8988T (cell line): ENCODE measurements at regions not wholly inside any gene's neighbourhood (a gene's known extent, or its start where the extent isn't known, plus 50 kb on each side); places are given as distances from the start of the nearest gene placed in this dataset.

Source experiments
- DNase-seq: peaks from one replicate; pipeline ENCODE4 v3.0.0; 2011

DNA sequence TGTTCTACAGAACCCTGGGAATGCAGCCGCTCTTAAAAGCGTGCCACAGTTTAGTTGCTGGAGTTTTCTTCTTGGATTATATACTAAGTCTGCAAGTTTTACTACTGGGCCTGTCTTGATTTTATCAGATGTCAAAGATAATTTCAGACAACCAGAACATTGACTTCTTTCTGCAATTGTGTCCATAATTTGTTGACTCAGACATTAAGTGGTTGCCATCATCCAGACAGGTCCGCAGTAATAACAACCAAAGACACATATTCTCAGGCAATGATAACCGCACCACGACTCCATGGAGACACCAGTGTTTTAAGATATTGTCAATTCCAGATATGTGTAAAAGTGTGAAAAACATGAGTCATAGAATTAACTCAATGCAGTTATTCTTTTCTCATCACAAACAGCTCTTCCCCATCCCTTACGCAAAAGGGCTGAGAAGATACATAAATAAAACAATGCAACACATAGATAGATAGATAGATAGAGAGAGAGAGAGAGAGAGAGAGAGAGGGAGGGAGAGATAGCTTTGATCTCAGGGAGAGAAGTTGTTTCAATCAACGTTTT lies 90.4 kb upstream of the FMN2 start:
- DNase-seq, result no peak

DNA sequence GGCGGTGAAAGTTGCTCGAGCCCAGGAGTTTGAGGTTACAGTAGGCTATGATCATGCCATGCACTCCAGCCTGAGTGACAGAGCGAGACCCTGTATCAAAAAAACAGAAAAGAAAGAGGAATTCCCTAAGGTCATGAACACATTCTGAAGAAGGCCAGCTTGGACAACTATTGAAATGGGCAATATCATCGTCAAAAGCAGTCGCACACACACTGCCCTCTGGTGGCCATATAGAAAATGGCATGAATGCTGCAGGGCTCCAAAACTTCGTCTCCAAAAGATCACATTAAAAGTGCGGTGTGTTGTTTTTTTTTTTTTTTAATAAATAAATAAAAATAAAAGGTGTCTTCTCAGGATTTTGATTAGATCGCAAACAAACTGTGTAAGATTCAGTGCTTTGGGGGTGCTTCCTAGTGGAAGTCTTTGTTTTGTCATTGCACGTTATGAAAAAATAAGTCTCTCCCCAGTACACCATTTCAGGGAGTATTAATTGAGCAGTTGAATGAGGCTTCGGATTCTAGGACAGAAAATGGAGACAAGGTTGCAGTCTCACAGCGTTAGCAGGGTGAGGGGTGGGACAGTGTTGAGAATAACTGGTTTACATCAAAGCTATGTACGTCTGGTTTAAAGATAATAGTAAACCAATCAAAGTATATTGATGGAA lies 87.5 kb upstream of the FMN2 start:
- DNase-seq, result peak; percentile 24

DNA sequence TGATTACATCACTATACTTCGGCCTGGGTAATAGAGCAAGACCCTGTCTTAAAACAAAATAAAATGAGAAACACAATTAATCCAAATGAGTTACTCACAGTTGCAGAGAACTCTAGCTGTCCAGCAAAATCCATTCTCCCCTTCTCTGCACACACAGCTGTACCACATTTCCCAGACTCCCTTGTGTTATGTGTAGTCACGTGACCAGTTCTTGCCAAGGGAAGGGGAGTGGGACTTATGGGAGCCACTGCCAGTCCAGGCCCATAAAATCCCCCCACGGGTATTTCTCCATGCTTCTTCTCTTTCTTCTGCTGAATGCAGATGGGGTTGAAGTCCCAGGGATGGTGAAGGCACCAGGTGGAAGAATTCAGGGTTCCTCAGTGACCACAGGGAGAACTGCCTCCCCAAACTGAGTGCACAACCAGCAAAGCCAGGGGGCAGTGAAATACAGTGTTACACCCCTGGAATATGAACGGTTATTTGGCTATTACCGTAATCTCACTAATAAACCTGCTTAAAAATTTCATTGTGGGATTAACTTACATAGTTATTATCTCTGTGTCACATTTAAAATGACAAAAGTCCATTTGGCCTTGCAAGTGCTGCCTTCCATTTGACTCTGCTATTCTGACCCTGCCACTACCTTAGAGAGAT lies 85.6 kb upstream of the FMN2 start:
- DNase-seq, result no peak

GRCh38 chr1:240008298-240008697 lies 83.4 kb upstream of the FMN2 start:
- DNase-seq, result no peak

GRCh38 chr1:240014051-240014450 lies 77.6 kb upstream of the FMN2 start:
- no peak for DNase-seq

DNA sequence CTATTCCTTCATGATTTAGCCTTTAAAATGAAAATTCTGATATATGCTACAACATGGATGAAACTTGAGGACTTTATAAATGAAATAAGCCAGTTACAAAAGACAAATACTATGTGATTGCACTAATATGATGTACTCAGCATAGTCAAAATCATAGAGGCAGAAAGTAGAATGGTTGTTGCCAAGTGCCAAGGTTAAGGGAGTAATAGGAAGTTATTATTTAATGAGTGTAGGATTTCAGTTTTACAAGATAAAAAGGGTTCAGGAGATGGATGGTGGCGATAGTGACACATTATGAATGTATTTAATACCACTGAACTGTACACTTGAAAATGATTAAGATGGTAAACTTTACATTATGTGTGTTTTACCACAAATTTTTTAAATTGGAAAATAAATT lies 73.1 kb upstream of the FMN2 start:
- DNase-seq, result no peak

DNA sequence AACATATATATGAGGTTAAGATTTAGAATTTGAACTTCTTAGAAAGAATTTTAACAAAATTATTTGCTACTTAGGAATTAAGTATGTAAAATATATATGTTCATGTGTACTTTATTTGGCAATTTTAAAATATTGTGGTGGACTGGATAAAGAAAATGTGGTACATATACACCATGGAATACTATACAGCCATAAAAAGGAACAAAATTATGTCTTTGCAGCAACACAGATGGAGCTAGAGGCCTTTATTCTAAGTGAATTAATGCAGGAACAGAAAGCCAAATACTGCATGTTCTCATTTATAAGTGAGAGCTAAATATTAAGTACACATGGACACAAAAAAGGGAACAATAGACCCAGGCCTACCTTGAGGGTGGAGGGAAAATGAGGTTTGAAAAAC lies 72.2 kb upstream of the FMN2 start:
- DNase-seq, result no peak

- DNase-seq, result no peak
These were observed 70.8 kb upstream of the FMN2 start for GRCh38 chr1:240020871-240021270.

GRCh38 chr1:240021709-240022108 lies 70.0 kb upstream of the FMN2 start:
- DNase-seq, result no peak

DNA sequence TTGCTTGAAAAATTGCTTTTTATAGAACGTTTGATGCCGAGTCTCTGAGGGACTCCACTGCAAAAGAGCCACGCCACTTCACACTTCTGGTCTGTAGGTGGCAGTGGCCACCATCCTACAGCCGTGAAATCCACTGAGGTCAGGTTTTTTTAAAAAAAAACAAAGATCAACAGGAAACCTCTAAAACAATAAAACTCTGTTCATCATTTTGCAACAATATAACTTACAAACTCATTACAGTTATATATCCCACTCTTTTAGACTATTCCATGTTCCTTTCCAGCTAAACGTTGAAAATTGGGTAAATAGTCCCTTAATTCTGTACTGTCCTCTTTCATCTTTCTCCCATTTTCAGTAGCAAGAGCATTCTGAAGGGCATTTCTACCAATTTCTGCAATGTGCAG lies 64.6 kb upstream of the FMN2 start:
- no peak for DNase-seq

- DNase-seq, result no peak
These were observed 62.3 kb upstream of the FMN2 start for GRCh38 chr1:240029418-240029817.

DNA sequence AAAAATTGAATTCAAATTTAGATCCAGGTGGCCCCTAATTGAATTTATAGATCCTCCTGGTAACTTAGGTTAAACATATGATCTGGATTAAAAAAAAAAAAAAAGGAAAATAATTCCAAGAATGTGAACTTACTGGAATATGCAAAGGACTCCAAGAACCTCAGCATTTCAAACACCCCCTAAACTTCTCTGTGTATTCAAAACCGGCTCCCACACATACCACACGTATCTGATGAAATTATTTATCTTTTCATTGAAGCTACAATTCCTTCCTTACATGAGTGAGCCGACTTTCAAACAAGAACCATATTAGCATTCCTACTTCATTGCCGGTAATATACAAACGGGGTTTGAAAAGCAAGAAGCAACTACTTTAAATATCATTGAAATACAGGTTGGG lies 61.4 kb upstream of the FMN2 start:
- no peak for DNase-seq

- DNase-seq, result peak; percentile 18
These were observed 60.7 kb upstream of the FMN2 start for GRCh38 chr1:240031009-240031408.

- DNase-seq, result no peak
These were observed 60.3 kb upstream of the FMN2 start for GRCh38 chr1:240031414-240031813.

DNA sequence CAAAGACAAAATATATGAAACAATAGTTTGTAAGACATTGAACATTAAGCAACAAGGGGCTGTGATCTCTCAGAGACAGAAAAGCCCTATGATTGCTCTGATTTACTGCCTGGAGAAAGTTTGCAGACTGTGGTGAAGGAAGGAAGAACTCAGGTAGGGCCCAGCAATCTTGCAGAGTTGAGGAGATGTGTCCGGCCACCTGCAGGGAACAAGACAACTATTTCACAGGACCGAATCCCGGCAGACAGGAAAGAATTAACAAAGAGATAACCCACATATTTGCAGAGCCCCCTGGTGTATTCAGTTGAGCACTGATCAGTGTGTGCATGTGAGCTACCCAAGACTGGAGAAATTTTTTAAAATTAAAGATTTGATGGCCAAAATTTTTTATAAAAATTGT lies 58.3 kb upstream of the FMN2 start:
- no peak for DNase-seq

GRCh38 chr1:240036526-240036925 lies 55.2 kb upstream of the FMN2 start:
- DNase-seq, result no peak
